Panc1 (cell line): ENCODE measurements at regions not wholly inside any gene's neighbourhood (a gene's known extent, or its start where the extent isn't known, plus 50 kb on each side); places are given as distances from the start of the nearest gene placed in this dataset.

Source experiments
- ATAC-seq: fragments of 200-7000 bp; cut with Tn5 transposase; 2 replicates; pipeline ENCODE4 v1.9.1; 2020; ENCODE audit warnings: mild to moderate bottlenecking, moderate library complexity
- BruUV-seq: library from RNA; stranded (reverse); fragments of 400-500 nt; replicated peaks from 2 replicates; lab custom pipeline; 2021; lab: Mats Ljungman, UMichigan
- CTCF ChIA-PET: fragments of 300-600 bp; sonication (Branson Sonifier 250); formaldehyde crosslinking; loops from one replicate; lab custom pipeline; 2022; ENCODE audit warnings: antibody characterized with exemption; lab: Charles Lee
- POLR2A ChIA-PET: fragments of 300-600 bp; sonication (Branson Sonifier 250); formaldehyde crosslinking; loops from one replicate; lab custom pipeline; 2022; ENCODE audit warnings: antibody characterized with exemption; lab: Charles Lee
- DNase-seq: peaks from one replicate; pipeline ENCODE4 v3.0.0-alpha.2; 2010; ENCODE audit warnings: low read depth, low spot score
- H3K27ac ChIP-seq: 2 replicates; pipeline ENCODE4 v1.5.1; 2011; ENCODE audit warnings: mild to moderate bottlenecking, low read length, inconsistent platforms
- H3K27me3 ChIP-seq: fragments of 200-500 bp; sonication (Bioruptor generic); 2 replicates; pipeline ENCODE4 v1.6.0; 2014; ENCODE audit warnings: low read length, inconsistent platforms; ENCODE audit not compliant: control insufficient read depth, insufficient read depth
- H3K36me3 ChIP-seq: fragments of 200-500 bp; sonication (Bioruptor generic); 2 replicates; pipeline ENCODE4 v1.5.1; 2014; ENCODE audit warnings: inconsistent platforms, mild to moderate bottlenecking, low read length, moderate library complexity; ENCODE audit not compliant: control insufficient read depth, insufficient read depth
- H3K4me1 ChIP-seq: 2 replicates; pipeline ENCODE4 v1.5.1; 2011; ENCODE audit warnings: inconsistent platforms, mild to moderate bottlenecking, low read length, moderate library complexity; ENCODE audit not compliant: control insufficient read depth, insufficient read depth
- H3K4me3 ChIP-seq, 2 experiments: 2 replicates each; pipeline ENCODE4 v1.5.1; 2011 to 2012; ENCODE audit warnings: low read depth in 2 of 2, low read length in 2 of 2, mild to moderate bottlenecking in 2 of 2, inconsistent platforms in 1 of 2, moderate library complexity in 1 of 2
- H3K9me3 ChIP-seq: fragments of 200-500 bp; sonication (Bioruptor generic); 2 replicates; pipeline ENCODE4 v1.5.1; 2014; ENCODE audit warnings: low read depth, mild to moderate bottlenecking, inconsistent platforms, low read length, moderate library complexity; ENCODE audit not compliant: control insufficient read depth, insufficient read depth
- CTCF ChIP-seq: fragments of 450-650 bp; IDR thresholded peaks from 2 replicates; pipeline ENCODE4 v1.5.1; 2017; ENCODE audit warnings: mild to moderate bottlenecking
- POLR2AphosphoS5 ChIP-seq: IDR thresholded peaks from 2 replicates; pipeline ENCODE4 v1.6.1; 2012; ENCODE audit warnings: mild to moderate bottlenecking, low read depth, low read length, moderate library complexity
- REST ChIP-seq, 2 experiments: IDR thresholded peaks; 2 replicates each; pipeline ENCODE4 v1.6.1; 2011 to 2012; ENCODE audit warnings: low read depth in 2 of 2, control low read depth in 1 of 2, low read length in 1 of 2, mild to moderate bottlenecking in 1 of 2, moderate library complexity in 1 of 2; ENCODE audit not compliant: insufficient read depth in 1 of 2
- SIN3A ChIP-seq: IDR thresholded peaks from 2 replicates; pipeline ENCODE4 v1.6.1; 2012; ENCODE audit warnings: low read depth, mild to moderate bottlenecking, low read length, moderate library complexity, borderline replicate concordance; ENCODE audit not compliant: insufficient read depth
- TCF7L2 ChIP-seq: IDR thresholded peaks from 2 replicates; pipeline ENCODE4 v1.6.1; 2011; ENCODE audit warnings: mild to moderate bottlenecking, low read depth, low read length, inconsistent platforms
- in situ Hi-C: cut with HindIII; loops from 2 replicates; pipeline ENCODE4 v1.10.0; 2016; ENCODE audit warnings: low sequenced_read_pairs, low pct_unique_long_range_greater_than_20kb
- intact Hi-C: fragments of 100-400 bp; cut with micrococcal nuclease; formaldehyde crosslinking; loops from one replicate; pipeline ENCODE4 v1.10.0; 2022; ENCODE audit not compliant: unreplicated experiment

GRCh38 chr18:60188958-60189357 is 183.6 kb downstream of the MC4R start:
- ChIA-PET CTCF (no interaction called here), POLR2A (interaction anchor here (0.6 kb wide), 1 partner anchor 9 kb away, joined by 4 read pairs; no protein-coding TSS in a partner anchor)
- Histone ChIP-seq H3K27ac (no peak overlapping the region), H3K36me3 (no peaks in the 10 kb centered on the region), H3K9me3 (no peaks in the 10 kb centered on the region), H3K4me1 (no peaks in the 10 kb centered on the region), H3K27me3 (no peaks in the 10 kb centered on the region), H3K4me3 (no peak overlapping the region)
- BruUV-seq = no TSS peak
- no peak for ATAC-seq
- in situ Hi-C loops (no loop called here), intact Hi-C loops (no loop called here)
- no peak for TF ChIP-seq REST (IDR thresholded peaks at IDR 0.05; ENCODE audit: insufficient read depth in 1 of 2, low read depth in 2 of 2, low read length in 1 of 2)
- no peak for TF ChIP-seq SIN3A
- TF ChIP-seq CTCF = no peak
- TF ChIP-seq POLR2AphosphoS5 = no peak
- no peak for TF ChIP-seq TCF7L2
- DNase-seq = no peak

GRCh38 chr18:60182223-60182622 is 190.4 kb downstream of the MC4R start:
- DNase-seq = no peak
- ATAC-seq = no peak
- ChIA-PET POLR2A (no interaction called here), CTCF (interaction anchor here (0.5 kb wide), 1 partner anchor 32 kb away, joined by 3 read pairs; no protein-coding TSS in a partner anchor)
- intact Hi-C loops (no loop called here), in situ Hi-C loops (no loop called here)
- no TSS peak for BruUV-seq
- Histone ChIP-seq H3K27ac (no peak overlapping the region), H3K27me3 (no peaks in the 10 kb centered on the region), H3K9me3 (no peaks in the 10 kb centered on the region), H3K4me3 (no peak overlapping the region), H3K4me1 (no peaks in the 10 kb centered on the region), H3K36me3 (no peaks in the 10 kb centered on the region)
- TF ChIP-seq SIN3A (no peak), CTCF (no peak), POLR2AphosphoS5 (no peak), REST (IDR thresholded peaks at IDR 0.05; ENCODE audit: insufficient read depth in 1 of 2, low read depth in 2 of 2, low read length in 1 of 2) (no peak), TCF7L2 (no peak)
